ENCODE measurements at regions not wholly inside any gene's neighbourhood (a gene's known extent, or its start where the extent isn't known, plus 50 kb on each side); places are given as distances from the start of the nearest gene placed in this dataset.

DNA sequence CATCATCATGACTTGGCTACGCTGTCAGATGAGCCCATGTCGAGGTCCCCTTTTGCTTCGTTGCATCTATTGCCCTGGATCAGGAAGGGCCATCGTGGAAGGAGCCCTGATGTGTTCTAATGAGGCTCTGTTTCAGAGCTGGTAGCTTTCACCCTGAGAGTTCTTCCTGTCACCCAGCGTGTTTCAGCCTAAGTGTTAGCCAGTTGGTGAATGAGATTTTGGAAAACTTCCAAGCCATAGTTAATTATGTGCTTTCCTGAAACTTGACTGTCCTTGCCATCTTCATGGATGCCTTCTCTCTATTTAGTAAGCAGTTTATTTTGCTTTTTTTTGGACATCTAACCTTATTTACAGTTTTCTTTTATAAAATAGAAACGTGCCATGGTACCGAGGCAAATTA lies 1695.4 kb upstream of the WWC1 start:
- TF ChIP-seq, protein P1, sequence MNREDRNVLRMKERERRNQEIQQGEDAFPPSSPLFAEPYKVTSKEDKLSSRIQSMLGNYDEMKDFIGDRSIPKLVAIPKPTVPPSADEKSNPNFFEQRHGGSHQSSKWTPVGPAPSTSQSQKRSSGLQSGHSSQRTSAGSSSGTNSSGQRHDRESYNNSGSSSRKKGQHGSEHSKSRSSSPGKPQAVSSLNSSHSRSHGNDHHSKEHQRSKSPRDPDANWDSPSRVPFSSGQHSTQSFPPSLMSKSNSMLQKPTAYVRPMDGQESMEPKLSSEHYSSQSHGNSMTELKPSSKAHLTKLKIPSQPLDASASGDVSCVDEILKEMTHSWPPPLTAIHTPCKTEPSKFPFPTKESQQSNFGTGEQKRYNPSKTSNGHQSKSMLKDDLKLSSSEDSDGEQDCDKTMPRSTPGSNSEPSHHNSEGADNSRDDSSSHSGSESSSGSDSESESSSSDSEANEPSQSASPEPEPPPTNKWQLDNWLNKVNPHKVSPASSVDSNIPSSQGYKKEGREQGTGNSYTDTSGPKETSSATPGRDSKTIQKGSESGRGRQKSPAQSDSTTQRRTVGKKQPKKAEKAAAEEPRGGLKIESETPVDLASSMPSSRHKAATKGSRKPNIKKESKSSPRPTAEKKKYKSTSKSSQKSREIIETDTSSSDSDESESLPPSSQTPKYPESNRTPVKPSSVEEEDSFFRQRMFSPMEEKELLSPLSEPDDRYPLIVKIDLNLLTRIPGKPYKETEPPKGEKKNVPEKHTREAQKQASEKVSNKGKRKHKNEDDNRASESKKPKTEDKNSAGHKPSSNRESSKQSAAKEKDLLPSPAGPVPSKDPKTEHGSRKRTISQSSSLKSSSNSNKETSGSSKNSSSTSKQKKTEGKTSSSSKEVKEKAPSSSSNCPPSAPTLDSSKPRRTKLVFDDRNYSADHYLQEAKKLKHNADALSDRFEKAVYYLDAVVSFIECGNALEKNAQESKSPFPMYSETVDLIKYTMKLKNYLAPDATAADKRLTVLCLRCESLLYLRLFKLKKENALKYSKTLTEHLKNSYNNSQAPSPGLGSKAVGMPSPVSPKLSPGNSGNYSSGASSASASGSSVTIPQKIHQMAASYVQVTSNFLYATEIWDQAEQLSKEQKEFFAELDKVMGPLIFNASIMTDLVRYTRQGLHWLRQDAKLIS (CRISPR knock-in tag; IDR thresholded peaks at IDR 0.05; ENCODE audit: borderline replicate concordance): no peak
- TF ChIP-seq, protein P2, sequence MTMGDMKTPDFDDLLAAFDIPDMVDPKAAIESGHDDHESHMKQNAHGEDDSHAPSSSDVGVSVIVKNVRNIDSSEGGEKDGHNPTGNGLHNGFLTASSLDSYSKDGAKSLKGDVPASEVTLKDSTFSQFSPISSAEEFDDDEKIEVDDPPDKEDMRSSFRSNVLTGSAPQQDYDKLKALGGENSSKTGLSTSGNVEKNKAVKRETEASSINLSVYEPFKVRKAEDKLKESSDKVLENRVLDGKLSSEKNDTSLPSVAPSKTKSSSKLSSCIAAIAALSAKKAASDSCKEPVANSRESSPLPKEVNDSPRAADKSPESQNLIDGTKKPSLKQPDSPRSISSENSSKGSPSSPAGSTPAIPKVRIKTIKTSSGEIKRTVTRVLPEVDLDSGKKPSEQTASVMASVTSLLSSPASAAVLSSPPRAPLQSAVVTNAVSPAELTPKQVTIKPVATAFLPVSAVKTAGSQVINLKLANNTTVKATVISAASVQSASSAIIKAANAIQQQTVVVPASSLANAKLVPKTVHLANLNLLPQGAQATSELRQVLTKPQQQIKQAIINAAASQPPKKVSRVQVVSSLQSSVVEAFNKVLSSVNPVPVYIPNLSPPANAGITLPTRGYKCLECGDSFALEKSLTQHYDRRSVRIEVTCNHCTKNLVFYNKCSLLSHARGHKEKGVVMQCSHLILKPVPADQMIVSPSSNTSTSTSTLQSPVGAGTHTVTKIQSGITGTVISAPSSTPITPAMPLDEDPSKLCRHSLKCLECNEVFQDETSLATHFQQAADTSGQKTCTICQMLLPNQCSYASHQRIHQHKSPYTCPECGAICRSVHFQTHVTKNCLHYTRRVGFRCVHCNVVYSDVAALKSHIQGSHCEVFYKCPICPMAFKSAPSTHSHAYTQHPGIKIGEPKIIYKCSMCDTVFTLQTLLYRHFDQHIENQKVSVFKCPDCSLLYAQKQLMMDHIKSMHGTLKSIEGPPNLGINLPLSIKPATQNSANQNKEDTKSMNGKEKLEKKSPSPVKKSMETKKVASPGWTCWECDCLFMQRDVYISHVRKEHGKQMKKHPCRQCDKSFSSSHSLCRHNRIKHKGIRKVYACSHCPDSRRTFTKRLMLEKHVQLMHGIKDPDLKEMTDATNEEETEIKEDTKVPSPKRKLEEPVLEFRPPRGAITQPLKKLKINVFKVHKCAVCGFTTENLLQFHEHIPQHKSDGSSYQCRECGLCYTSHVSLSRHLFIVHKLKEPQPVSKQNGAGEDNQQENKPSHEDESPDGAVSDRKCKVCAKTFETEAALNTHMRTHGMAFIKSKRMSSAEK (CRISPR knock-in tag; IDR thresholded peaks at IDR 0.05; ENCODE audit: borderline replicate concordance): no peak
- TF ChIP-seq, protein P3, sequence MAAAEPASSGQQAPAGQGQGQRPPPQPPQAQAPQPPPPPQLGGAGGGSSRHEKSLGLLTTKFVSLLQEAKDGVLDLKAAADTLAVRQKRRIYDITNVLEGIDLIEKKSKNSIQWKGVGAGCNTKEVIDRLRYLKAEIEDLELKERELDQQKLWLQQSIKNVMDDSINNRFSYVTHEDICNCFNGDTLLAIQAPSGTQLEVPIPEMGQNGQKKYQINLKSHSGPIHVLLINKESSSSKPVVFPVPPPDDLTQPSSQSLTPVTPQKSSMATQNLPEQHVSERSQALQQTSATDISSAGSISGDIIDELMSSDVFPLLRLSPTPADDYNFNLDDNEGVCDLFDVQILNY (CRISPR knock-in tag; IDR thresholded peaks at IDR 0.05): no peak
- TF ChIP-seq, protein P4, sequence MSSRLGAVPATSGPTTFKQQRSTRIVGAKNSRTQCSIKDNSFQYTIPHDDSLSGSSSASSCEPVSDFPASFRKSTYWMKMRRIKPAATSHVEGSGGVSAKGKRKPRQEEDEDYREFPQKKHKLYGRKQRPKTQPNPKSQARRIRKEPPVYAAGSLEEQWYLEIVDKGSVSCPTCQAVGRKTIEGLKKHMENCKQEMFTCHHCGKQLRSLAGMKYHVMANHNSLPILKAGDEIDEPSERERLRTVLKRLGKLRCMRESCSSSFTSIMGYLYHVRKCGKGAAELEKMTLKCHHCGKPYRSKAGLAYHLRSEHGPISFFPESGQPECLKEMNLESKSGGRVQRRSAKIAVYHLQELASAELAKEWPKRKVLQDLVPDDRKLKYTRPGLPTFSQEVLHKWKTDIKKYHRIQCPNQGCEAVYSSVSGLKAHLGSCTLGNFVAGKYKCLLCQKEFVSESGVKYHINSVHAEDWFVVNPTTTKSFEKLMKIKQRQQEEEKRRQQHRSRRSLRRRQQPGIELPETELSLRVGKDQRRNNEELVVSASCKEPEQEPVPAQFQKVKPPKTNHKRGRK (CRISPR knock-in tag; IDR thresholded peaks at IDR 0.05; ENCODE audit: borderline replicate concordance): 0 out of 2 replicates have a peak, but pooled peaks have one; percentile 69
- ChIA-PET POLR2A (no interaction called here), CTCF (interaction anchor here (1.0 kb wide), 1 partner anchor 454 kb away, joined by 4 read pairs; no protein-coding TSS in a partner anchor)
- Mint-ChIP-seq H3K4me3 (no peak overlapping the region), H3K4me1 (peaks cover 17% of the 10 kb centered on the region), H3K27ac (no peak overlapping the region), H3K27me3 (ENCODE audit: low read depth) (no peaks in the 10 kb centered on the region), H3K9me3 (no peaks in the 10 kb centered on the region), H3K36me3 (no peaks in the 10 kb centered on the region)
- no peak for ATAC-seq
- DNase-seq (ENCODE audit: low spot score): no peak

DNA sequence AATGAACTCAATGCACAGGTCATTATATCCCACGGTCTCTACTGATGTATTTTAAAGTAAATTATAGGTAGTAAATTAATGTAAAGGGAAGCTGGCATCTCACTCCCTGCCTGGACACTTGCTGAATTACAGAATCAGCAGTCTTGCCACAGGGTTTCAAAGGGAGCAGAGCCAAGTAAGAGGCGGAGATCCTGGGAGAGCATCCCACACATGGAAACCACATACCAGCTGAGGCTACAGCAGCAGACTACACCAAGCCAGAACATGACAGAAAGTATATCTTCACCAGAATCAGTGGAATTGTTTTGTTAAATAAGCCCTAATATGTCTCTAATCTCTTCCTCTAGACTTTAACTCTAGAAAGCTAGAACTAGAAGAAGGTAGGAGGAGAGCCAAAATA lies 1689.2 kb upstream of the WWC1 start:
- no peak overlapping the region for H3K27ac Mint-ChIP-seq
- no peak overlapping the region for H3K4me3 Mint-ChIP-seq
- ChIA-PET POLR2A (no interaction called here), CTCF (no interaction called here)
- peaks cover 2% of the 10 kb centered on the region for H3K9me3 Mint-ChIP-seq
- TF ChIP-seq, protein P5, sequence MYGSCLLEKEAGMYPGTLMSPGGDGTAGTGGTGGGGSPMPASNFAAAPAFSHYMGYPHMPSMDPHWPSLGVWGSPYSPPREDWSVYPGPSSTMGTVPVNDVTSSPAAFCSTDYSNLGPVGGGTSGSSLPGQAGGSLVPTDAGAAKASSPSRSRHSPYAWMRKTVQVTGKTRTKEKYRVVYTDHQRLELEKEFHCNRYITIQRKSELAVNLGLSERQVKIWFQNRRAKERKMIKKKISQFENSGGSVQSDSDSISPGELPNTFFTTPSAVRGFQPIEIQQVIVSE (CRISPR knock-in tag; IDR thresholded peaks at IDR 0.05; ENCODE audit: borderline replicate concordance): no peak
- TF ChIP-seq, protein P6, sequence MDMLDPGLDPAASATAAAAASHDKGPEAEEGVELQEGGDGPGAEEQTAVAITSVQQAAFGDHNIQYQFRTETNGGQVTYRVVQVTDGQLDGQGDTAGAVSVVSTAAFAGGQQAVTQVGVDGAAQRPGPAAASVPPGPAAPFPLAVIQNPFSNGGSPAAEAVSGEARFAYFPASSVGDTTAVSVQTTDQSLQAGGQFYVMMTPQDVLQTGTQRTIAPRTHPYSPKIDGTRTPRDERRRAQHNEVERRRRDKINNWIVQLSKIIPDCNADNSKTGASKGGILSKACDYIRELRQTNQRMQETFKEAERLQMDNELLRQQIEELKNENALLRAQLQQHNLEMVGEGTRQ (CRISPR knock-in tag; IDR thresholded peaks at IDR 0.05): no peak
- TF ChIP-seq, protein P7, sequence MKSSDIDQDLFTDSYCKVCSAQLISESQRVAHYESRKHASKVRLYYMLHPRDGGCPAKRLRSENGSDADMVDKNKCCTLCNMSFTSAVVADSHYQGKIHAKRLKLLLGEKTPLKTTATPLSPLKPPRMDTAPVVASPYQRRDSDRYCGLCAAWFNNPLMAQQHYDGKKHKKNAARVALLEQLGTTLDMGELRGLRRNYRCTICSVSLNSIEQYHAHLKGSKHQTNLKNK (CRISPR knock-in tag; IDR thresholded peaks at IDR 0.05): no peak
- TF ChIP-seq ZNF317 (CRISPR knock-in tag; IDR thresholded peaks at IDR 0.05; ENCODE audit: borderline replicate concordance, low read depth) (no peak), SMAD4 (CRISPR knock-in tag; IDR thresholded peaks at IDR 0.05) (no peak), FOXP1 (CRISPR knock-in tag; IDR thresholded peaks at IDR 0.05; ENCODE audit: borderline replicate concordance) (no peak), NFATC4 (CRISPR knock-in tag; IDR thresholded peaks at IDR 0.05) (no peak), FOXK1 (CRISPR knock-in tag; IDR thresholded peaks at IDR 0.05) (no peak), CREB1 (CRISPR knock-in tag; IDR thresholded peaks at IDR 0.05) (no peak)
- TF ChIP-seq, protein P8, sequence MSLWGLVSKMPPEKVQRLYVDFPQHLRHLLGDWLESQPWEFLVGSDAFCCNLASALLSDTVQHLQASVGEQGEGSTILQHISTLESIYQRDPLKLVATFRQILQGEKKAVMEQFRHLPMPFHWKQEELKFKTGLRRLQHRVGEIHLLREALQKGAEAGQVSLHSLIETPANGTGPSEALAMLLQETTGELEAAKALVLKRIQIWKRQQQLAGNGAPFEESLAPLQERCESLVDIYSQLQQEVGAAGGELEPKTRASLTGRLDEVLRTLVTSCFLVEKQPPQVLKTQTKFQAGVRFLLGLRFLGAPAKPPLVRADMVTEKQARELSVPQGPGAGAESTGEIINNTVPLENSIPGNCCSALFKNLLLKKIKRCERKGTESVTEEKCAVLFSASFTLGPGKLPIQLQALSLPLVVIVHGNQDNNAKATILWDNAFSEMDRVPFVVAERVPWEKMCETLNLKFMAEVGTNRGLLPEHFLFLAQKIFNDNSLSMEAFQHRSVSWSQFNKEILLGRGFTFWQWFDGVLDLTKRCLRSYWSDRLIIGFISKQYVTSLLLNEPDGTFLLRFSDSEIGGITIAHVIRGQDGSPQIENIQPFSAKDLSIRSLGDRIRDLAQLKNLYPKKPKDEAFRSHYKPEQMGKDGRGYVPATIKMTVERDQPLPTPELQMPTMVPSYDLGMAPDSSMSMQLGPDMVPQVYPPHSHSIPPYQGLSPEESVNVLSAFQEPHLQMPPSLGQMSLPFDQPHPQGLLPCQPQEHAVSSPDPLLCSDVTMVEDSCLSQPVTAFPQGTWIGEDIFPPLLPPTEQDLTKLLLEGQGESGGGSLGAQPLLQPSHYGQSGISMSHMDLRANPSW (CRISPR knock-in tag; conservative IDR thresholded peaks at IDR 0.05; ENCODE audit: low read depth): no peak
- H3K27me3 Mint-ChIP-seq (ENCODE audit: low read depth): no peaks in the 10 kb centered on the region; the same call in 1 of the 2 replicates
- peaks cover 8% of the 10 kb centered on the region for H3K4me1 Mint-ChIP-seq
- DNase-seq (ENCODE audit: low spot score) (no peak), ATAC-seq (no peak)
- 0 out of 2 replicates have a peak, but pooled peaks cover 1% of the 10 kb centered on the region for H3K36me3 Mint-ChIP-seq
